IMR-90 (cell line): ENCODE measurements at regions not wholly inside any gene's neighbourhood (a gene's known extent, or its start where the extent isn't known, plus 50 kb on each side); places are given as distances from the start of the nearest gene placed in this dataset.

Source experiments
- ATAC-seq: fragments of 200-7000 bp; cut with Tn5 transposase; 2 replicates; pipeline ENCODE4 v1.9.1; 2020; ENCODE audit warnings: low read depth, mild to moderate bottlenecking, moderate library complexity
- BruUV-seq: library from RNA; stranded (reverse); fragments of 400-500 nt; replicated peaks from 2 replicates; lab custom pipeline; 2021; lab: Mats Ljungman, UMichigan
- CTCF ChIA-PET: fragments of 300-600 bp; formaldehyde crosslinking; extraction: SDS; loops from one replicate; lab custom pipeline; 2021; ENCODE audit warnings: antibody characterized with exemption; lab: Yijun Ruan, JAX
- POLR2A ChIA-PET: fragments of 300-600 bp; sonication (Branson Sonifier 250); formaldehyde crosslinking; loops from one replicate; lab custom pipeline; 2022; ENCODE audit warnings: antibody characterized with exemption; ENCODE audit not compliant: unreplicated experiment; lab: Charles Lee
- DNase-seq: peaks from one replicate; pipeline ENCODE4 v3.0.0; 2013
- H2AFZ ChIP-seq: replicated peaks from 2 replicates; pipeline ENCODE3; 2013; ENCODE audit warnings: low read length, mild to moderate bottlenecking; ENCODE audit not compliant: poor library complexity
- H2AK5ac ChIP-seq: 2 replicates; pipeline ENCODE4 v1.6.1; 2013; ENCODE audit warnings: low read depth, low read length, inconsistent platforms
- H2AK9ac ChIP-seq: replicated peaks from 2 replicates; pipeline ENCODE3; 2013; ENCODE audit warnings: mild to moderate bottlenecking, low read depth, low read length, moderate library complexity; ENCODE audit not compliant: poor library complexity
- H2BK120ac ChIP-seq: 2 replicates; pipeline ENCODE4 v1.6.1; 2013; ENCODE audit warnings: low read depth, low read length, inconsistent platforms
- H2BK15ac ChIP-seq: 3 replicates; pipeline ENCODE4 v1.6.1; 2013; ENCODE audit warnings: low read depth, low read length, inconsistent platforms
- H2BK20ac ChIP-seq: 2 replicates; pipeline ENCODE4 v1.6.1; 2013; ENCODE audit warnings: low read depth, mild to moderate bottlenecking, inconsistent platforms, low read length, moderate library complexity
- H2BK5ac ChIP-seq: 2 replicates; pipeline ENCODE4 v1.6.1; 2013; ENCODE audit warnings: mild to moderate bottlenecking, low read depth, low read length, inconsistent platforms; ENCODE audit not compliant: poor library complexity, severe bottlenecking
- H3K14ac ChIP-seq: replicated peaks from 2 replicates; pipeline ENCODE4 v1.6.1; 2013; ENCODE audit warnings: low read depth, low read length, inconsistent platforms
- H3K18ac ChIP-seq: 2 replicates; pipeline ENCODE4 v1.6.1; 2013; ENCODE audit warnings: low read depth, low read length, control low read depth
- H3K23ac ChIP-seq: 2 replicates; pipeline ENCODE4 v1.6.1; 2013; ENCODE audit warnings: low read depth, low read length, inconsistent platforms
- H3K27ac ChIP-seq: 2 replicates; pipeline ENCODE4 v1.5.1; 2013; ENCODE audit warnings: mild to moderate bottlenecking, control low read depth, low read length; ENCODE audit not compliant: insufficient read depth
- H3K27me3 ChIP-seq: 2 replicates; pipeline ENCODE4 v1.6.1; 2013; ENCODE audit warnings: low read length; ENCODE audit not compliant: control insufficient read depth, insufficient read depth
- H3K36me3 ChIP-seq: 2 replicates; pipeline ENCODE4 v1.6.1; 2013; ENCODE audit warnings: low read length, mixed read lengths; ENCODE audit not compliant: control insufficient read depth, insufficient read depth
- H3K4ac ChIP-seq: 2 replicates; pipeline ENCODE4 v1.6.1; 2013; ENCODE audit warnings: low read depth, low read length, inconsistent platforms
- H3K4me1 ChIP-seq: 2 replicates; pipeline ENCODE4 v1.6.1; 2013; ENCODE audit warnings: low read length, mixed read lengths; ENCODE audit not compliant: control insufficient read depth, insufficient read depth
- H3K4me2 ChIP-seq: 2 replicates; pipeline ENCODE4 v1.6.1; 2013; ENCODE audit warnings: low read depth, mild to moderate bottlenecking, control low read depth, low read length, moderate library complexity
- H3K4me3 ChIP-seq: 2 replicates; pipeline ENCODE4 v1.5.1; 2013; ENCODE audit warnings: low read depth, mild to moderate bottlenecking, control low read depth, low read length, moderate library complexity; ENCODE audit not compliant: insufficient read depth
- H3K56ac ChIP-seq: 2 replicates; pipeline ENCODE4 v1.6.1; 2013; ENCODE audit warnings: low read length, inconsistent platforms; ENCODE audit not compliant: insufficient read depth; ENCODE audit errors: extremely low read depth
- H3K79me1 ChIP-seq, 2 experiments: 2 replicates each; pipeline ENCODE4 v1.6.1; 2013; ENCODE audit warnings: low read length in 2 of 2, inconsistent platforms in 1 of 2, low read depth in 1 of 2
- H3K9ac ChIP-seq: 2 replicates; pipeline ENCODE4 v1.6.1; 2013; ENCODE audit warnings: low read depth, low read length, control low read depth
- H3K9me1 ChIP-seq: 2 replicates; pipeline ENCODE4 v1.6.1; 2013; ENCODE audit warnings: low read length, inconsistent platforms; ENCODE audit not compliant: insufficient read depth
- H3K9me3 ChIP-seq: 2 replicates; pipeline ENCODE4 v1.6.1; 2013; ENCODE audit warnings: low read length; ENCODE audit not compliant: control insufficient read depth, insufficient read depth
- H4K20me1 ChIP-seq: 2 replicates; pipeline ENCODE4 v1.6.1; 2013; ENCODE audit warnings: low read length, inconsistent platforms; ENCODE audit not compliant: insufficient read depth
- H4K5ac ChIP-seq: 2 replicates; pipeline ENCODE4 v1.6.1; 2013; ENCODE audit warnings: mild to moderate bottlenecking, low read depth, low read length, control low read depth
- H4K8ac ChIP-seq, 2 experiments: 2 replicates each; pipeline ENCODE4 v1.6.1; 2013; ENCODE audit warnings: low read depth in 2 of 2, low read length in 2 of 2, control low read depth in 1 of 2, inconsistent platforms in 1 of 2
- H4K91ac ChIP-seq: 2 replicates; pipeline ENCODE4 v1.6.1; 2013; ENCODE audit warnings: low read depth, low read length, inconsistent platforms; ENCODE audit not compliant: insufficient read depth
- MAZ ChIP-seq: IDR thresholded peaks from 2 replicates; pipeline ENCODE4 v1.6.1; 2012; ENCODE audit warnings: low read depth, mild to moderate bottlenecking, low read length, improper control_type of control experiment, moderate library complexity, borderline replicate concordance
- RCOR1 ChIP-seq: IDR thresholded peaks from 2 replicates; pipeline ENCODE4 v1.6.1; 2012; ENCODE audit warnings: mild to moderate bottlenecking, low read length, improper control_type of control experiment; ENCODE audit not compliant: insufficient replicate concordance
- WGBS, 2 experiments: methylation state at CpG; one replicate each; pipeline versions ENCODE4 v1.1.5 to v1.1.7; 2013; ENCODE audit warnings: missing lambda C conversion rate in 2 of 2; ENCODE audit not compliant: insufficient read length in 1 of 2; ENCODE audit errors: extremely low coverage in 2 of 2; 5-methylcytosine and 5-hydroxymethylcytosine counted together
- dilution Hi-C: fragments of 300-500 bp; cut with HindIII; formaldehyde crosslinking; loops from one replicate; pipeline ENCODE4 v1.14.3; 2018; ENCODE audit warnings: low sequenced_read_pairs; ENCODE audit not compliant: unreplicated experiment
- in situ Hi-C: fragments of 300-500 bp; cut with MboI; formaldehyde crosslinking; loops from 3 replicates; pipeline ENCODE4 v1.14.3; 2019; ENCODE audit warnings: low sequenced_read_pairs, inconsistent platforms, mixed read lengths
- intact Hi-C: fragments of 100-400 bp; cut with micrococcal nuclease; formaldehyde crosslinking; loops from 2 replicates; pipeline ENCODE4 v1.10.0; 2022
- TF ChIP-seq, protein P1 (sequence below): fragments of 150-350 bp; IDR thresholded peaks from 2 replicates; pipeline ENCODE4 v1.6.1; 2017; ENCODE audit warnings: mild to moderate bottlenecking, antibody characterized with exemption, low read length, low read depth

- intact Hi-C loops (no loop called here), dilution Hi-C loops (no loop called here), in situ Hi-C loops (loop anchor here (5.0 kb wide), 2 partner anchors 293 to 302 kb away; no protein-coding TSS in a partner anchor)
- no peaks in the 10 kb centered on the region for H3K36me3 ChIP-seq
- H4K8ac ChIP-seq: no peak overlapping the region
- H3K4me2 ChIP-seq: no peak overlapping the region
- no peak overlapping the region for H3K4ac ChIP-seq
- H3K27ac ChIP-seq: no peak overlapping the region
- no peaks in the 10 kb centered on the region for H4K20me1 ChIP-seq
- H3K14ac ChIP-seq: no peak overlapping the region
- no peak overlapping the region for H3K9ac ChIP-seq
- H3K9me3 ChIP-seq: no peaks in the 10 kb centered on the region
- H2AFZ ChIP-seq: no peak overlapping the region
- H2BK120ac ChIP-seq: no peak overlapping the region
- no peak overlapping the region for H2AK9ac ChIP-seq
- H3K56ac ChIP-seq: no peak overlapping the region
- H2AK5ac ChIP-seq: no peak overlapping the region
- BruUV-seq: no TSS peak
- CTCF ChIA-PET: interaction anchor here (0.7 kb wide), 1 partner anchor 343 kb away, joined by 3 read pairs; no protein-coding TSS in a partner anchor
- H3K4me1 ChIP-seq: no peaks in the 10 kb centered on the region
- H3K27me3 ChIP-seq: no peaks in the 10 kb centered on the region; the same call in 1 of the 2 replicates
- no peaks in the 10 kb centered on the region for H3K9me1 ChIP-seq
- ATAC-seq (no peak), DNase-seq (no peak)
- H3K18ac ChIP-seq: no peak overlapping the region
- no peaks in the 10 kb centered on the region for H3K79me1 ChIP-seq
- no peak overlapping the region for H2BK15ac ChIP-seq
- H4K5ac ChIP-seq: no peak overlapping the region
- no peak overlapping the region for H2BK20ac ChIP-seq
- no peak overlapping the region for H3K4me3 ChIP-seq
- H2BK5ac ChIP-seq: no peak overlapping the region
- POLR2A ChIA-PET: no interaction called here
- no peak overlapping the region for H4K91ac ChIP-seq
- TF ChIP-seq, protein P1, sequence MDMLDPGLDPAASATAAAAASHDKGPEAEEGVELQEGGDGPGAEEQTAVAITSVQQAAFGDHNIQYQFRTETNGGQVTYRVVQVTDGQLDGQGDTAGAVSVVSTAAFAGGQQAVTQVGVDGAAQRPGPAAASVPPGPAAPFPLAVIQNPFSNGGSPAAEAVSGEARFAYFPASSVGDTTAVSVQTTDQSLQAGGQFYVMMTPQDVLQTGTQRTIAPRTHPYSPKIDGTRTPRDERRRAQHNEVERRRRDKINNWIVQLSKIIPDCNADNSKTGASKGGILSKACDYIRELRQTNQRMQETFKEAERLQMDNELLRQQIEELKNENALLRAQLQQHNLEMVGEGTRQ: no peak
- TF ChIP-seq MAZ (no peak), RCOR1 (no peak)
- 84% methylated on average over 6 of the region's 16 CpGs; no CpG with 5 or more reads in 1 of the 2 experiments for WGBS, 2 experiments
- H3K23ac ChIP-seq: no peak overlapping the region
Observed at GRCh38 chr7:25559581-25560367, 331.5 kb upstream of the NPVF start.
